NOMO-1 treated with dmso at 0.1 percent for 144 hours (cell line): ENCODE measurements at regions not wholly inside any gene's neighbourhood (a gene's known extent, or its start where the extent isn't known, plus 50 kb on each side); places are given as distances from the start of the nearest gene placed in this dataset.
A peak's percentile ranks its signal among the peaks of the same experiment; 100 is the strongest.
"Not testable (repeated sequence)": the region's sequence is repeated elsewhere in the genome, so short reads cannot be mapped to it uniquely, and the experiment has no call there.

Source experiments
- DNase-seq: peaks from one replicate; lab custom pipeline; 2025; ENCODE audit not compliant: unreplicated experiment; lab: John Stamatoyannopoulos, UW

- no peak for DNase-seq
Observed at GRCh38 chr14:89534902-89535685, 118.1 kb upstream of the FOXN3 start.

GRCh38 chr14:89533766-89534165, 116.7 kb upstream of the FOXN3 start:
- no peak for DNase-seq

- no peak for DNase-seq
Observed at GRCh38 chr14:89533136-89533535, 116.1 kb upstream of the FOXN3 start.

- DNase-seq = no peak
Observed at GRCh38 chr14:89531661-89532335, 114.8 kb upstream of the FOXN3 start.

GRCh38 chr14:89524990-89525667, 108.1 kb upstream of the FOXN3 start:
- DNase-seq = no peak

- DNase-seq = no peak
Observed at GRCh38 chr14:89524412-89524811, 107.4 kb upstream of the FOXN3 start.

- no peak for DNase-seq
Observed at GRCh38 chr14:89521988-89522387, 105.0 kb upstream of the FOXN3 start.

- no peak for DNase-seq
Observed at GRCh38 chr14:89519040-89519439, 102.0 kb upstream of the FOXN3 start.

- no peak for DNase-seq
Observed at GRCh38 chr14:89516173-89516572, 99.1 kb upstream of the FOXN3 start.

GRCh38 chr14:89514601-89515000, 97.6 kb upstream of the FOXN3 start:
- no peak for DNase-seq

- no peak for DNase-seq
Observed at GRCh38 chr14:89509891-89510290, 92.9 kb upstream of the FOXN3 start.

GRCh38 chr14:89508863-89509262, 91.8 kb upstream of the FOXN3 start:
- DNase-seq = no peak

GRCh38 chr14:89507926-89508460, 91.0 kb upstream of the FOXN3 start:
- no peak for DNase-seq

GRCh38 chr14:89507521-89507920, 90.5 kb upstream of the FOXN3 start:
- no peak for DNase-seq

- not testable (repeated sequence) for DNase-seq
Observed at GRCh38 chr14:89506891-89507452, 89.9 kb upstream of the FOXN3 start.

- DNase-seq = peak; percentile 87
Observed at GRCh38 chr14:89504602-89505313, 87.7 kb upstream of the FOXN3 start.

GRCh38 chr14:89504091-89504490, 87.1 kb upstream of the FOXN3 start:
- DNase-seq = no peak

GRCh38 chr14:89503431-89503996, 86.5 kb upstream of the FOXN3 start:
- DNase-seq = peak; percentile 32

- no peak for DNase-seq
Observed at GRCh38 chr14:89502966-89503365, 85.9 kb upstream of the FOXN3 start.

- DNase-seq = no peak
Observed at GRCh38 chr14:89501381-89501780, 84.3 kb upstream of the FOXN3 start.
